GM23248 (cell line): ENCODE measurements at regions not wholly inside any gene's neighbourhood (a gene's known extent, or its start where the extent isn't known, plus 50 kb on each side); places are given as distances from the start of the nearest gene placed in this dataset.

ENCODE experiments used
- DNase-seq: peaks from one replicate; pipeline ENCODE4 v3.0.0-alpha.2; 2015
- H2AFZ ChIP-seq: fragments of 200-600 bp; sonication (generic); 2 replicates; pipeline ENCODE4 v1.6.1; 2016; ENCODE audit warnings: antibody characterized with exemption
- H3F3A ChIP-seq: fragments of 200-600 bp; sonication (generic); 2 replicates; pipeline ENCODE4 v1.6.1; 2016; ENCODE audit warnings: mild to moderate bottlenecking, antibody characterized with exemption, mixed run types; ENCODE audit not compliant: insufficient read depth
- H3K27ac ChIP-seq: fragments of 200-600 bp; sonication (generic); 2 replicates; pipeline ENCODE4 v1.5.1; 2016; ENCODE audit warnings: mild to moderate bottlenecking
- H3K27me3 ChIP-seq: fragments of 200-600 bp; sonication (generic); replicated peaks from 2 replicates; pipeline ENCODE4 v1.6.1; 2016; ENCODE audit warnings: mild to moderate bottlenecking; ENCODE audit not compliant: insufficient read depth
- H3K36me3 ChIP-seq: fragments of 200-600 bp; sonication (generic); 2 replicates; pipeline ENCODE4 v1.6.1; 2016; ENCODE audit warnings: low read depth, mild to moderate bottlenecking
- H3K4me1 ChIP-seq: fragments of 200-600 bp; sonication (generic); 2 replicates; pipeline ENCODE4 v1.6.1; 2016; ENCODE audit warnings: mild to moderate bottlenecking; ENCODE audit not compliant: insufficient read depth
- H3K4me2 ChIP-seq: fragments of 200-600 bp; sonication (generic); one replicate; pipeline ENCODE4 v1.6.1; 2016; ENCODE audit warnings: mild to moderate bottlenecking; ENCODE audit not compliant: unreplicated experiment
- H3K4me3 ChIP-seq: fragments of 200-600 bp; sonication (generic); 2 replicates; pipeline ENCODE4 v1.5.1; 2016; ENCODE audit warnings: mild to moderate bottlenecking
- H3K79me2 ChIP-seq: fragments of 200-600 bp; sonication (generic); 2 replicates; pipeline ENCODE4 v1.6.1; 2016; ENCODE audit warnings: mild to moderate bottlenecking; ENCODE audit not compliant: insufficient read depth
- H3K9ac ChIP-seq: fragments of 200-600 bp; sonication (generic); 2 replicates; pipeline ENCODE4 v1.6.1; 2016; ENCODE audit warnings: mild to moderate bottlenecking
- H3K9me2 ChIP-seq: fragments of 200-600 bp; sonication (generic); 2 replicates; pipeline ENCODE4 v1.6.1; 2016; ENCODE audit warnings: mixed run types, mild to moderate bottlenecking, moderate library complexity; ENCODE audit not compliant: insufficient read depth
- H3K9me3 ChIP-seq: fragments of 200-600 bp; sonication (generic); one replicate; pipeline ENCODE4 v1.6.1; 2017; ENCODE audit warnings: low read depth
- H4K20me1 ChIP-seq: fragments of 200-600 bp; sonication (generic); 2 replicates; pipeline ENCODE4 v1.6.0; 2016; ENCODE audit not compliant: insufficient read depth
- EZH2 ChIP-seq: fragments of 200-600 bp; sonication (generic); IDR thresholded peaks from 2 replicates; pipeline ENCODE4 v1.6.1; 2018; ENCODE audit warnings: antibody characterized with exemption, mild to moderate bottlenecking; ENCODE audit not compliant: insufficient read depth, poor library complexity, severe bottlenecking
- EZH2phosphoT487 ChIP-seq: fragments of 200-600 bp; sonication (generic); IDR thresholded peaks from 2 replicates; pipeline ENCODE4 v1.6.1; 2018; ENCODE audit warnings: antibody characterized with exemption, moderate library complexity, mild to moderate bottlenecking, low read depth; ENCODE audit not compliant: insufficient read depth
- WGBS, 2 experiments: methylation state at CpG; one replicate each; pipeline ENCODE4 v1.1.6; 2015 to 2017; ENCODE audit warnings: low lambda C conversion rate in 2 of 2, low coverage in 1 of 2; ENCODE audit errors: missing lambda C conversion rate in 2 of 2; 5-methylcytosine and 5-hydroxymethylcytosine counted together
- in situ Hi-C: fragments of 300-500 bp; cut with MboI; formaldehyde crosslinking; loops from 2 replicates; pipeline ENCODE4 v1.15.0; 2020

GRCh38 chr11:92022499-92022898, 202.1 kb upstream of the FAT3 start:
- Histone ChIP-seq H3K4me2 (no peak overlapping the region), H2AFZ (no peak overlapping the region), H3K36me3 (no peaks in the 10 kb centered on the region), H3K4me3 (no peak overlapping the region), H3K9ac (no peak overlapping the region), H4K20me1 (no peaks in the 10 kb centered on the region), H3K27me3 (no peaks in the 10 kb centered on the region), H3K9me3 (no peaks in the 10 kb centered on the region), H3K27ac (no peak overlapping the region), H3K4me1 (no peaks in the 10 kb centered on the region), H3K9me2 (no peaks in the 10 kb centered on the region), H3F3A (no peaks in the 10 kb centered on the region), H3K79me2 (no peaks in the 10 kb centered on the region)
- DNase-seq, result no peak
- TF ChIP-seq EZH2phosphoT487 (no peak), EZH2 (no peak)
- 34 to 52% methylated on average over 2 of the region's 2 CpGs for WGBS, 2 experiments
- in situ Hi-C loops, result no loop called here

GRCh38 chr11:92018332-92018731, 206.3 kb upstream of the FAT3 start:
- Histone ChIP-seq H3K27me3 (no peaks in the 10 kb centered on the region), H3K36me3 (no peaks in the 10 kb centered on the region), H3K4me1 (no peaks in the 10 kb centered on the region), H3K9ac (no peak overlapping the region), H3K4me2 (no peak overlapping the region), H4K20me1 (no peaks in the 10 kb centered on the region), H3K9me2 (no peaks in the 10 kb centered on the region), H3F3A (no peaks in the 10 kb centered on the region), H3K9me3 (no peaks in the 10 kb centered on the region), H2AFZ (no peak overlapping the region), H3K27ac (no peak overlapping the region), H3K4me3 (no peak overlapping the region), H3K79me2 (no peaks in the 10 kb centered on the region)
- in situ Hi-C loops, result no loop called here
- no peak for DNase-seq
- WGBS, 2 experiments, result 5 to 9% methylated on average over 3 of the region's 3 CpGs
- no peak for TF ChIP-seq EZH2
- no peak for TF ChIP-seq EZH2phosphoT487

- Histone ChIP-seq H3K9ac (no peak overlapping the region), H3K27me3 (no peaks in the 10 kb centered on the region), H3K4me3 (no peak overlapping the region), H3K9me2 (no peaks in the 10 kb centered on the region), H4K20me1 (no peaks in the 10 kb centered on the region), H2AFZ (no peak overlapping the region), H3K27ac (no peak overlapping the region), H3K4me1 (no peaks in the 10 kb centered on the region), H3K4me2 (no peak overlapping the region), H3F3A (no peaks in the 10 kb centered on the region), H3K36me3 (no peaks in the 10 kb centered on the region), H3K9me3 (no peaks in the 10 kb centered on the region), H3K79me2 (no peaks in the 10 kb centered on the region)
- in situ Hi-C loops, result no loop called here
- WGBS, 2 experiments, result 27 to 39% methylated on average over 1 of the region's 1 CpG
- TF ChIP-seq EZH2phosphoT487 (no peak), EZH2 (no peak)
- DNase-seq, result no peak
Observed at GRCh38 chr11:92008249-92008648, 216.4 kb upstream of the FAT3 start.

GRCh38 chr11:92002568-92002967, 222.1 kb upstream of the FAT3 start:
- H4K20me1 ChIP-seq, result no peaks in the 10 kb centered on the region

GRCh38 chr11:91998481-91998880, 226.1 kb upstream of the FAT3 start:
- no peak overlapping the region for H3K27ac ChIP-seq
- H3K4me1 ChIP-seq, result no peaks in the 10 kb centered on the region
- H3K79me2 ChIP-seq, result no peaks in the 10 kb centered on the region
- no peaks in the 10 kb centered on the region for H3K9me2 ChIP-seq
- H3K36me3 ChIP-seq, result no peaks in the 10 kb centered on the region
- H3K9me3 ChIP-seq, result no peaks in the 10 kb centered on the region
- H3K9ac ChIP-seq, result no peak overlapping the region
- in situ Hi-C loops, result no loop called here
- H3K4me3 ChIP-seq, result no peak overlapping the region
- no peaks in the 10 kb centered on the region for H4K20me1 ChIP-seq
- TF ChIP-seq EZH2phosphoT487 (no peak), EZH2 (no peak)
- no peak for DNase-seq
- 43 to 45% methylated on average over 2 of the region's 2 CpGs for WGBS, 2 experiments
- no peaks in the 10 kb centered on the region for H3F3A ChIP-seq
- no peaks in the 10 kb centered on the region for H3K27me3 ChIP-seq
- no peak overlapping the region for H2AFZ ChIP-seq
- H3K4me2 ChIP-seq, result no peak overlapping the region

More at GRCh38 chr11:92002568-92002967, 222.1 kb upstream of the FAT3 start:
- Histone ChIP-seq H3K9ac (no peak overlapping the region), H3K27me3 (no peaks in the 10 kb centered on the region), H3K4me1 (no peaks in the 10 kb centered on the region), H3K27ac (no peak overlapping the region), H3K36me3 (no peaks in the 10 kb centered on the region), H2AFZ (no peak overlapping the region), H3K4me2 (no peak overlapping the region), H3K9me2 (no peaks in the 10 kb centered on the region), H3K4me3 (no peak overlapping the region), H3F3A (no peaks in the 10 kb centered on the region), H3K9me3 (no peaks in the 10 kb centered on the region), H3K79me2 (no peaks in the 10 kb centered on the region)
- no peak for DNase-seq
- TF ChIP-seq EZH2phosphoT487 (no peak), EZH2 (no peak)
- in situ Hi-C loops, result no loop called here
